H9 (cell line): ENCODE measurements at regions not wholly inside any gene's neighbourhood (a gene's known extent, or its start where the extent isn't known, plus 50 kb on each side); places are given as distances from the start of the nearest gene placed in this dataset.

Source experiments
- DNase-seq: peaks from one replicate; pipeline ENCODE4 v3.0.0-alpha.2; 2017
- H2AFZ ChIP-seq: one replicate; pipeline ENCODE4 v1.6.1; 2013; ENCODE audit warnings: mild to moderate bottlenecking, low read length, control low read depth, moderate library complexity
- H2AK5ac ChIP-seq: 2 replicates; pipeline ENCODE4 v1.6.1; 2013; ENCODE audit warnings: low read length, control low read depth, mixed read lengths; ENCODE audit not compliant: insufficient read length
- H2BK120ac ChIP-seq: one replicate; pipeline ENCODE4 v1.6.1; 2013; ENCODE audit warnings: low read depth, mild to moderate bottlenecking, low read length, control low read depth, inconsistent platforms; ENCODE audit not compliant: poor library complexity, severe bottlenecking
- H2BK12ac ChIP-seq: 2 replicates; pipeline ENCODE4 v1.6.1; 2013; ENCODE audit warnings: low read length, control low read depth, mixed read lengths, low read depth; ENCODE audit not compliant: insufficient read length
- H2BK15ac ChIP-seq: 2 replicates; pipeline ENCODE4 v1.6.1; 2013; ENCODE audit warnings: low read depth, low read length, control low read depth
- H2BK20ac ChIP-seq: one replicate; pipeline ENCODE4 v1.6.1; 2013; ENCODE audit warnings: low read depth, mild to moderate bottlenecking, low read length, control low read depth, inconsistent platforms; ENCODE audit not compliant: poor library complexity, severe bottlenecking
- H2BK5ac ChIP-seq: 2 replicates; pipeline ENCODE4 v1.6.1; 2013; ENCODE audit warnings: low read length, control low read depth, mixed read lengths; ENCODE audit not compliant: insufficient read length
- H3K14ac ChIP-seq: 2 replicates; pipeline ENCODE4 v1.6.1; 2013; ENCODE audit warnings: low read length, control low read depth; ENCODE audit not compliant: insufficient read depth
- H3K18ac ChIP-seq: 2 replicates; pipeline ENCODE4 v1.6.1; 2013; ENCODE audit warnings: low read depth, mild to moderate bottlenecking, mixed read lengths, low read length, control low read depth; ENCODE audit not compliant: insufficient read length
- H3K23ac ChIP-seq: 2 replicates; pipeline ENCODE4 v1.6.1; 2013; ENCODE audit warnings: low read length, control low read depth, mixed read lengths, low read depth; ENCODE audit not compliant: insufficient read length
- H3K23me2 ChIP-seq: 2 replicates; pipeline ENCODE4 v1.6.1; 2013; ENCODE audit warnings: low read depth, mild to moderate bottlenecking, mixed read lengths, low read length, control low read depth; ENCODE audit not compliant: insufficient read length, poor library complexity, severe bottlenecking
- H3K27ac ChIP-seq: 2 replicates; pipeline ENCODE4 v1.5.1; 2013; ENCODE audit warnings: low read length, control low read depth, mixed read lengths, low read depth; ENCODE audit not compliant: insufficient read length
- H3K27me3 ChIP-seq: 2 replicates; pipeline ENCODE4 v1.6.1; 2013; ENCODE audit warnings: low read length, control low read depth, inconsistent platforms; ENCODE audit not compliant: insufficient read depth
- H3K4ac ChIP-seq: 2 replicates; pipeline ENCODE4 v1.6.1; 2013; ENCODE audit warnings: low read depth, mild to moderate bottlenecking, control low read depth, inconsistent platforms, low read length, moderate library complexity
- H3K4me1 ChIP-seq: 2 replicates; pipeline ENCODE4 v1.6.1; 2013; ENCODE audit warnings: low read length, control low read depth, inconsistent platforms; ENCODE audit not compliant: insufficient read depth
- H3K4me2 ChIP-seq: 2 replicates; pipeline ENCODE4 v1.6.1; 2013; ENCODE audit warnings: low read length, control low read depth, mixed read lengths; ENCODE audit not compliant: insufficient read length, insufficient read depth
- H3K56ac ChIP-seq: 2 replicates; pipeline ENCODE4 v1.6.1; 2013; ENCODE audit warnings: low read depth, mild to moderate bottlenecking, mixed read lengths, low read length, control low read depth; ENCODE audit not compliant: insufficient read length
- H3K79me1 ChIP-seq: 2 replicates; pipeline ENCODE4 v1.6.1; 2013; ENCODE audit warnings: low read depth, mild to moderate bottlenecking, moderate library complexity, low read length, control low read depth, inconsistent platforms; ENCODE audit not compliant: insufficient read depth, poor library complexity, severe bottlenecking
- H3K79me2 ChIP-seq: 2 replicates; pipeline ENCODE4 v1.6.1; 2013; ENCODE audit warnings: low read length, control low read depth, inconsistent platforms; ENCODE audit not compliant: insufficient read depth
- H3K9ac ChIP-seq: 2 replicates; pipeline ENCODE4 v1.6.1; 2013; ENCODE audit warnings: low read length, control low read depth, mixed read lengths; ENCODE audit not compliant: insufficient read length; ENCODE audit errors: extremely low read depth
- H3K9me3 ChIP-seq: one replicate; pipeline ENCODE4 v1.6.1; 2013; ENCODE audit warnings: low read depth, low read length, inconsistent platforms; ENCODE audit not compliant: control insufficient read depth
- H3T11ph ChIP-seq: one replicate; pipeline ENCODE4 v1.6.1; 2013; ENCODE audit warnings: mild to moderate bottlenecking, low read length, control low read depth, inconsistent platforms
- H4K20me1 ChIP-seq: one replicate; pipeline ENCODE4 v1.6.1; 2013; ENCODE audit not compliant: control insufficient read depth, insufficient read length, insufficient read depth
- H4K5ac ChIP-seq: 2 replicates; pipeline ENCODE4 v1.6.1; 2013; ENCODE audit warnings: low read depth, mild to moderate bottlenecking, mixed read lengths, low read length, control low read depth; ENCODE audit not compliant: insufficient read length
- H4K8ac ChIP-seq: replicated peaks from 2 replicates; pipeline ENCODE4 v1.6.1; 2013; ENCODE audit warnings: low read length, control low read depth, mixed read lengths, low read depth; ENCODE audit not compliant: insufficient read length
- H4K91ac ChIP-seq: 2 replicates; pipeline ENCODE4 v1.6.1; 2013; ENCODE audit warnings: low read depth, mild to moderate bottlenecking, moderate library complexity, mixed read lengths, low read length, control low read depth; ENCODE audit not compliant: insufficient read length
- H3K27ac Mint-ChIP-seq, 3 experiments: 2 replicates in 2 of 3; 3 replicates in 1 of 3; pipeline ENCODE4 v1.8.0; 2020 to 2021; ENCODE audit warnings: mixed read lengths in 3 of 3, mild to moderate bottlenecking in 1 of 3, moderate library complexity in 1 of 3
- H3K27me3 Mint-ChIP-seq: 2 replicates; pipeline ENCODE4 v1.8.0; 2021; ENCODE audit warnings: low read depth, mild to moderate bottlenecking, moderate library complexity, mixed read lengths
- H3K36me3 Mint-ChIP-seq, 3 experiments: 2 replicates in 2 of 3; 3 replicates in 1 of 3; pipeline ENCODE4 v1.8.0; 2020 to 2021; ENCODE audit warnings: low read depth in 3 of 3, mixed read lengths in 3 of 3; ENCODE audit not compliant: insufficient read depth in 1 of 3
- H3K4me1 Mint-ChIP-seq, 2 experiments: 2 replicates each; pipeline ENCODE4 v1.8.0; 2020; ENCODE audit warnings: mixed read lengths in 2 of 2
- H3K4me3 Mint-ChIP-seq, 2 experiments: 2 replicates in 1 of 2; 3 replicates in 1 of 2; pipeline ENCODE4 v1.8.0; 2020 to 2021; ENCODE audit warnings: mild to moderate bottlenecking in 2 of 2, mixed read lengths in 2 of 2, moderate library complexity in 1 of 2
- H3K9me3 Mint-ChIP-seq, 2 experiments: 2 replicates in 1 of 2; 3 replicates in 1 of 2; pipeline ENCODE4 v1.8.0; 2020; ENCODE audit warnings: mild to moderate bottlenecking in 2 of 2, mixed read lengths in 2 of 2, moderate library complexity in 1 of 2
- CTCF ChIP-seq: fragments of 200-600 bp; sonication (generic); conservative IDR thresholded peaks from 3 replicates; pipeline ENCODE4 v1.8.0; 2021; ENCODE audit warnings: antibody characterized with exemption, mild to moderate bottlenecking
- WGBS: extraction: QIAGEN DNeasy Blood & Tissue Kit; methylation state at CpG from one replicate; pipeline ENCODE4 v1.1.7; 2013; ENCODE audit warnings: missing lambda C conversion rate, low lambda C conversion rate, mixed read lengths; ENCODE audit not compliant: insufficient read length; ENCODE audit errors: extremely low coverage; 5-methylcytosine and 5-hydroxymethylcytosine counted together

GRCh38 chr4:178275671-178276360, 833.6 kb upstream of the AGA start:
- no peak overlapping the region for H3K27ac Mint-ChIP-seq
- H4K5ac ChIP-seq, result no peak overlapping the region
- H4K20me1 ChIP-seq, result no peaks in the 10 kb centered on the region
- peak; percentile 60 for DNase-seq
- H3K23ac ChIP-seq, result no peak overlapping the region
- H2BK15ac ChIP-seq, result no peak overlapping the region
- H3K56ac ChIP-seq, result no peak overlapping the region
- H3K4me1 Mint-ChIP-seq, result peaks cover 0 to 11% of the 10 kb centered on the region in 2 experiments; a peak in 3 of 4 replicates
- no peaks in the 10 kb centered on the region for H3K79me1 ChIP-seq
- no peaks in the 10 kb centered on the region for H3K27me3 ChIP-seq
- H3T11ph ChIP-seq, result no peak overlapping the region
- H3K79me2 ChIP-seq, result no peaks in the 10 kb centered on the region
- H2BK120ac ChIP-seq, result no peak overlapping the region
- H3K4ac ChIP-seq, result no peak overlapping the region
- H3K36me3 Mint-ChIP-seq, result peaks cover 0 to 5% (median 1%) of the 10 kb centered on the region in 3 experiments; a peak in 1 of 7 replicates
- no peaks in the 10 kb centered on the region for H3K4me1 ChIP-seq
- TF ChIP-seq CTCF, result peak; percentile 76
- no peak overlapping the region for H3K27ac ChIP-seq
- no peak overlapping the region for H2AFZ ChIP-seq
- no peak overlapping the region for H4K8ac ChIP-seq
- no peaks in the 10 kb centered on the region; a peak in 2 of 5 replicates for H3K9me3 Mint-ChIP-seq
- H2BK5ac ChIP-seq, result no peak overlapping the region
- no peak overlapping the region for H2BK12ac ChIP-seq
- H3K4me2 ChIP-seq, result no peak overlapping the region
- H4K91ac ChIP-seq, result no peak overlapping the region
- no peak overlapping the region for H2BK20ac ChIP-seq
- no peak overlapping the region for H3K4me3 Mint-ChIP-seq
- H3K9ac ChIP-seq, result no peak overlapping the region
- H3K27me3 Mint-ChIP-seq, result no peaks in the 10 kb centered on the region
- H3K18ac ChIP-seq, result no peak overlapping the region
- H3K23me2 ChIP-seq, result no peaks in the 10 kb centered on the region
- H2AK5ac ChIP-seq, result no peak overlapping the region
- no peaks in the 10 kb centered on the region for H3K9me3 ChIP-seq
- H3K14ac ChIP-seq, result no peak overlapping the region
- no CpG with 5 or more reads among the region's 5 CpGs for WGBS
